ENCODE measurements at regions not wholly inside any gene's neighbourhood (a gene's known extent, or its start where the extent isn't known, plus 50 kb on each side); places are given as distances from the start of the nearest gene placed in this dataset.

DNA sequence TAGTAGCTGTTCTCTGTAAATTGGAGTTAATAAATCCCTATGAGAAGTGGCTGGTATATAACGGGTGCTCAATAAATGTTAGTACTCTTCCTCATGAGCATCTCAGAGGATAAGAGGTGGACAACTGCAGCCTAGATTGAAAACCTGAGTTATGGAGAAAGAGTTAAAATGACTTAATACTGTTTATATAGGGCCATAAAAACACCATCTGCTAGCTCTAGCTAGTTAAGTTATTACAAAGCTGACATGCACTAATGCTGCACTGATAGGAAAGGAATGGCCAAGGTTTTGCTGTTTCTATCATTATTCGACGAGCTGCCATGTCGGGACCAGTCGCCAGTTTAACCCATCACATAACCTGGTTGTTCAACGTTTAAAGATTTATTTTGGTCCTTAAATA, 72.0 kb upstream of the SEL1L start:
- TF ChIP-seq, protein P1, sequence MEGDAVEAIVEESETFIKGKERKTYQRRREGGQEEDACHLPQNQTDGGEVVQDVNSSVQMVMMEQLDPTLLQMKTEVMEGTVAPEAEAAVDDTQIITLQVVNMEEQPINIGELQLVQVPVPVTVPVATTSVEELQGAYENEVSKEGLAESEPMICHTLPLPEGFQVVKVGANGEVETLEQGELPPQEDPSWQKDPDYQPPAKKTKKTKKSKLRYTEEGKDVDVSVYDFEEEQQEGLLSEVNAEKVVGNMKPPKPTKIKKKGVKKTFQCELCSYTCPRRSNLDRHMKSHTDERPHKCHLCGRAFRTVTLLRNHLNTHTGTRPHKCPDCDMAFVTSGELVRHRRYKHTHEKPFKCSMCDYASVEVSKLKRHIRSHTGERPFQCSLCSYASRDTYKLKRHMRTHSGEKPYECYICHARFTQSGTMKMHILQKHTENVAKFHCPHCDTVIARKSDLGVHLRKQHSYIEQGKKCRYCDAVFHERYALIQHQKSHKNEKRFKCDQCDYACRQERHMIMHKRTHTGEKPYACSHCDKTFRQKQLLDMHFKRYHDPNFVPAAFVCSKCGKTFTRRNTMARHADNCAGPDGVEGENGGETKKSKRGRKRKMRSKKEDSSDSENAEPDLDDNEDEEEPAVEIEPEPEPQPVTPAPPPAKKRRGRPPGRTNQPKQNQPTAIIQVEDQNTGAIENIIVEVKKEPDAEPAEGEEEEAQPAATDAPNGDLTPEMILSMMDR (IDR thresholded peaks at IDR 0.05) = no peak
- no peak for TF ChIP-seq EP300 (IDR thresholded peaks at IDR 0.05)
- no peak for TF ChIP-seq POLR2A (IDR thresholded peaks at IDR 0.05)
